ENCODE measurements at regions not wholly inside any gene's neighbourhood (a gene's known extent, or its start where the extent isn't known, plus 50 kb on each side); places are given as distances from the start of the nearest gene placed in this dataset.

DNA sequence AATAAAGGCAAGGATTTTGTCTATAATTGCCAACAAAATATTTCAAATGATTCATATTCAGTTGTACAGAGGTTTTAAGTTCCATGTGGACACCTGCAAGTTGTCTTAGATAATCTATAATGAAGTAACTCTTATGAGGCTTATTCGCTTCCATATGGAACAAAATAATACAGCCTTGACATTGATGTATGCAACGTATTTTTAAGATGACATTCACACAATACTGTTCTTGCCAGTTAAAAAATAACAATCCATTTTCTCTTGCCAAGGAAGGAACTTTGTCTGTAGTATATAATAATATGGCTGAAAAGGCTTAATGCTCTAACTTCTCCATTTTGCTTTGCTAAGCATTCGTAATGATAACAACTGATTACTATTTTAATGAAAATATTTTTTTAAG, 269.3 kb upstream of the FKBP1C start:
- H3K27ac ChIP-seq (ENCODE audit: low read depth, low read length): no peak overlapping the region
- no peaks in the 10 kb centered on the region for H3K36me3 ChIP-seq (ENCODE audit: insufficient read depth, low read length)
- peaks cover 9% of the 10 kb centered on the region for H3K9me3 ChIP-seq (ENCODE audit: low read depth, low read length)
- DNase-seq (ENCODE audit: insufficient read length, low spot score, missing footprints): no peak
- no peaks in the 10 kb centered on the region for H3K27me3 ChIP-seq (ENCODE audit: insufficient read depth, low read length)
- no peaks in the 10 kb centered on the region for H4K20me1 ChIP-seq (ENCODE audit: insufficient read depth, low read length)
- no peaks in the 10 kb centered on the region for H3K4me1 ChIP-seq (ENCODE audit: insufficient read depth, low read length)
- H2AFZ ChIP-seq (ENCODE audit: low read length): no peak overlapping the region
- TF ChIP-seq CTCF (IDR thresholded peaks at IDR 0.05; ENCODE audit: extremely low read depth, low read depth, low read length): no peak
- H3K79me2 ChIP-seq (ENCODE audit: insufficient read depth, low read length): no peaks in the 10 kb centered on the region
- H3K4me3 ChIP-seq (ENCODE audit: insufficient read depth, low read length): no peak overlapping the region
- H3K4me2 ChIP-seq (ENCODE audit: insufficient read depth, low read length): no peak overlapping the region

- Histone ChIP-seq H3K27ac (ENCODE audit: low read depth, low read length) (no peak overlapping the region), H2AFZ (ENCODE audit: low read length) (no peak overlapping the region), H3K4me1 (ENCODE audit: insufficient read depth, low read length) (no peaks in the 10 kb centered on the region), H3K79me2 (ENCODE audit: insufficient read depth, low read length) (no peaks in the 10 kb centered on the region), H3K27me3 (ENCODE audit: insufficient read depth, low read length) (no peaks in the 10 kb centered on the region), H4K20me1 (ENCODE audit: insufficient read depth, low read length) (no peaks in the 10 kb centered on the region), H3K36me3 (ENCODE audit: insufficient read depth, low read length) (no peaks in the 10 kb centered on the region), H3K9me3 (ENCODE audit: low read depth, low read length) (no peaks in the 10 kb centered on the region), H3K4me3 (ENCODE audit: insufficient read depth, low read length) (no peak overlapping the region), H3K4me2 (ENCODE audit: insufficient read depth, low read length) (no peak overlapping the region)
- TF ChIP-seq CTCF (IDR thresholded peaks at IDR 0.05; ENCODE audit: extremely low read depth, low read depth, low read length): no peak
- no peak for DNase-seq (ENCODE audit: insufficient read length, low spot score, missing footprints)
Measured at GRCh38 chr6:62968834-62969233, 242.4 kb upstream of the FKBP1C start.

DNA sequence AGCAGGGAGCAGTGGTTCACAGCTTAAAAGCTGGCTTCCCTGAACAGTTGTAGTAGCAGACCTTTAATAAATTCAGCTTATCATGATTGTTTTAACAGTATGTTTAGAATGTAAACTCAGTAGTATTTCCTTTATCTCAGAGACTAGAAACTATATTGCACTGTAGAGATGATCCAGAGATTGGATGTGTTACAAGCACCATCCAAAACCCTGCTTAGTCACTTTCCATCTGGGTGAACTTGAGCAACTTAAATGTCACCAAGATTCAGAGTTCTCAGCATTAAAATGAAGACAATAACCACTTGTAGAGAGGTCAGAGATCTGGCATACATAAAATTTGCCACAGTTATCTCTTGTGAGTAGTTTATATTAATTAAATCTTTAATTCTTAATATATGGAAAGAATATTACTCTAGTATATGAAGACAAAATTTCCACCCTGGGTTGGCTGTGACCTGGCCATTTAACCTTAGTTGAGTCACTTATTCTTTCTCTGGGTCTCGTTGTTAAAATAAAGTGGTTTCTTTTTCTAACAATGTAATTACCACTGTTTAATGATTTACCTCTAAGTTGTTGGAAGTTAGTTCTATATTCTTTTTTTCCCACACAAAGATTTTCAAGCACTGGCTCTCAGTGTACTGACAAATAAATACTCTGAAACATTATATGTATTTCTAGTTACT, 239.2 kb upstream of the FKBP1C start:
- Histone ChIP-seq H2AFZ (ENCODE audit: low read length) (no peak overlapping the region), H3K27me3 (ENCODE audit: insufficient read depth, low read length) (no peaks in the 10 kb centered on the region), H3K79me2 (ENCODE audit: insufficient read depth, low read length) (no peaks in the 10 kb centered on the region), H3K9me3 (ENCODE audit: low read depth, low read length) (peaks cover 4% of the 10 kb centered on the region), H3K4me2 (ENCODE audit: insufficient read depth, low read length) (no peak overlapping the region), H3K27ac (ENCODE audit: low read depth, low read length) (no peak overlapping the region), H3K36me3 (ENCODE audit: insufficient read depth, low read length) (no peaks in the 10 kb centered on the region), H3K4me1 (ENCODE audit: insufficient read depth, low read length) (no peaks in the 10 kb centered on the region), H4K20me1 (ENCODE audit: insufficient read depth, low read length) (no peaks in the 10 kb centered on the region), H3K4me3 (ENCODE audit: insufficient read depth, low read length) (no peak overlapping the region)
- no peak for DNase-seq (ENCODE audit: insufficient read length, low spot score, missing footprints)
- no peak for TF ChIP-seq CTCF (IDR thresholded peaks at IDR 0.05; ENCODE audit: extremely low read depth, low read depth, low read length)

DNA sequence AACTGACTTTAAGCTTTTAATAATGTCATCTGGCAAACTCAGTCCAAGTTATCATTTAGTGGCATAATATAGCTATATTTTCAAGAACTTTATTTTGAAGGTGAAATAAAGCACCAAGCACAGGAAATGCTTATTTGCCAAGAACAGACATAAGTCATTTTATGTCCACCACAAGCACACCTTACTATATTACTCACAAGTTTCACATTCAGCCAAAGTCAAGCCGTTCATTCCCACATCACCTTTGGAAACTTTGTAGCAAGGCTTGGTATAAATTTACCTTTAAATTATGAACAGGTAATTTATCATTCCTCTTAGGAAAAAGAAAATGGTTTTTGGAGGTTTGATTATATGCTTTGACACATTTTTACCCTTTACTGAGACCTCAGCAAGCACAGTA, 236.8 kb upstream of the FKBP1C start:
- no peak overlapping the region for H2AFZ ChIP-seq (ENCODE audit: low read length)
- TF ChIP-seq CTCF (IDR thresholded peaks at IDR 0.05; ENCODE audit: extremely low read depth, low read depth, low read length): no peak
- no peak for DNase-seq (ENCODE audit: insufficient read length, low spot score, missing footprints)
- no peak overlapping the region for H3K4me3 ChIP-seq (ENCODE audit: insufficient read depth, low read length)
- H4K20me1 ChIP-seq (ENCODE audit: insufficient read depth, low read length): no peaks in the 10 kb centered on the region
- no peaks in the 10 kb centered on the region for H3K4me1 ChIP-seq (ENCODE audit: insufficient read depth, low read length)
- H3K27ac ChIP-seq (ENCODE audit: low read depth, low read length): no peak overlapping the region
- H3K79me2 ChIP-seq (ENCODE audit: insufficient read depth, low read length): no peaks in the 10 kb centered on the region
- no peak overlapping the region for H3K4me2 ChIP-seq (ENCODE audit: insufficient read depth, low read length)
- peaks cover 4% of the 10 kb centered on the region for H3K9me3 ChIP-seq (ENCODE audit: low read depth, low read length)
- no peaks in the 10 kb centered on the region for H3K36me3 ChIP-seq (ENCODE audit: insufficient read depth, low read length)
- no peaks in the 10 kb centered on the region for H3K27me3 ChIP-seq (ENCODE audit: insufficient read depth, low read length)

Data from osteoblast (primary cell).